Activated effector memory CD4-positive, alpha-beta T cell treated with anti-CD3 and anti-CD28 coated beads, Interleukin-2, amount 50 U/mL, for 16 hours (primary cell): ENCODE measurements at regions not wholly inside any gene's neighbourhood (a gene's known extent, or its start where the extent isn't known, plus 50 kb on each side); places are given as distances from the start of the nearest gene placed in this dataset.

ENCODE experiments used
- DNase-seq: peaks from one replicate; pipeline ENCODE4 v3.0.0-alpha.2; 2020

DNA sequence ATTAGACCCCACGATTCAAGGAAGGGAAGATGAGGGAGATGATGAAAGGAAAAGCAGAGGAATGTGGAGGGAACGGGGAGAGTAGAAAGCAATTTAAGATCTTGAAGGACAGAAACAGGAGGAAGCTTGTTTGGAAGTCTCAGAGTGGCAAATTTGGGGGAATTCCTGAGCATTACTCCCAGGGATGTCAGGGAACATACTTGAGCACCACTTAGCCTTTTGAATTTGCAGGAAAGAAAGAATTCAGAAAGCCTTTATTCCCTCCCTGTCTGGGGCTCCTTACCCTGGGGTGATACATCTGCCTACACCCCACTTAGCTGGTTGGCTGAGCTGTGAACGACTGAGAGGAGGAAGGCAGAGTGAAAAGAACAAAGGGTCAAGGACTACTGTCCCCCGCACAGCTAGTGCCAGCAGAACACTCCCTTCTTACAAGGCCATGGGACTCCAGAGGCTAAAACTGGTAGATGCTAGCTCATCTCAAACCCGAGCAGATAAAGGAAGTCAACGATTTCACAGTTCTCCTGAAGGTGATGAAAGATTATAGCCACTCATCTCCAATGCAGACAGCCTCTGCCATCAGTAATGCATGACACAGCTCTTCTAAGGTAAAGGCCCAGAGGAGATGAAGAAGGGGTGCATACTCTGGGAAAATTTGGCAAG lies 84.0 kb upstream of the AKIP1 start:
- DNase-seq = no peak

DNA sequence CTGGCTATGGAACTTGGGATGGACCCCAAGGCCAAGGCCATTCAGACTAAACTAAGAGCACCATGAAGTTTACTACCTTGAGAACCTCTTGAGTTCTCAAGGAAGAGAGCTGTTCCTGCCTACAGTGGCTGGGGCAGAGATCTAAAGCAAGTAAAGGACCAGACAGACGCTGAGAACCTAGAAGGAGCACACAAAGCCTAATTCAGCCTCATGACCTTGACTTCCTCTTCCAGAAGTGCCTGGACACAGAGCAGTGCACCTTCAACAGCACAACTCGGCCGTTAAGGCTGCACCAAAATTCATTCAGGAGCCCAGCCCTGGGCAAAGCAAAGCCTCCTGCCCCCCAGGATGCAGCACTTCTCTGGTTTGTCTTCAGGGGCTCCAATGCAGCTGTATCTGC lies 82.9 kb upstream of the AKIP1 start:
- no peak for DNase-seq

DNA sequence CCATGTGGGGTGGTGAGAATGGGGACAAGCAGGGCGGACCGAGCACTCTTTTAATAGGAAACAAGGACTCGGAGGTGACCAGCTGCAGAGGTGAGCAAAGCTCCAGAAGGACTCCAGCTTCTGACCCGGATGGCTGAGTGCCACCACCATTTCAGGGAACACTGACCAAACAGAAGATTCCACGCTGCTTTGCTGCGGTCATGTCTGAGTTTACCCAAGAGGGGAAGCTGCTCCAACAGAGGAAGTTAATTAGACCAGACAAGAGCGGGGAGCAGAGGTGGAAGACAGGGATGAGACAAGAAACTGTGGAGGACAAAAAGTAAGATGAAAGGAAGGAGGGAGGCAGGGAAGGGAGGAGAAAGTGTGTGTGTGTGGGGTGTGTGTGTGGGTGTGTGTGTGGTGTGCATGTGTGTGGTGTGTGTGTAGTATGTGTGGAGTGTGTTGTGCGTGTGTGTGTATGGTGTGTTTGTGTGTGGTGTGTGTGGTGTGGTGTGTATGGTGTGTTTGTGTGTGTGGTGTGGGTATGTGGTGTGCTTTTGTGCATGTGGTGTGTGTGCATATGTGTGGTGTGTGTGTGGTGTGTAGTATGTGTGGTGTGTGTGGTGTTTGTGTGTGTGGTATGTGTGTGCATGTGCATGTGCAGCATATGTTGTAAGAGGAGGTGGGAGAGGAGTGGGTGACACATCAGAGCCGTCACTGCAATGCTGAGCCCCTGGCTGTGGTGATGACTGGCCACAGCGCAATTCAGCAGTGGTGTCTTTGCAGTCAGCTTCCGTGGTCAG lies 82.2 kb upstream of the AKIP1 start:
- DNase-seq = no peak

DNA sequence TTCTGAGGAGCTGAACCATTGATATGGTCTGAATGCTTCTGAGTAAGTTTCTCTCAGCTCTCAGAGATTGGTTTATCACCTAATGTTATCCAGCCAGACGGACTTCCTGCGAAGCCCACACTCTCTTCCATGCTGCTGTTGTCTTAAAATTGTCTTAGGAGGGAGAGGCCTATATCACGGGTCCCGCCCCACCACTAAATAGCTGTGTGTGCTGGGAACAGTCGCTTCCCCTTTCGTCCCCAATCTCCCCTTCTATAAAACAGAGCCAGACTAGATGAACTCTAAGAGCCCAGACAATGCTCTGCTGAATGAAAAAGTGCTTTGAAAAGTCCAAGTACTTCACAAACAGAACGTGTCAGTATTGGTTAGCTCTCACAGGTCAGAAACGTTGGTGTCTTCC lies 81.4 kb upstream of the AKIP1 start:
- DNase-seq = no peak

DNA sequence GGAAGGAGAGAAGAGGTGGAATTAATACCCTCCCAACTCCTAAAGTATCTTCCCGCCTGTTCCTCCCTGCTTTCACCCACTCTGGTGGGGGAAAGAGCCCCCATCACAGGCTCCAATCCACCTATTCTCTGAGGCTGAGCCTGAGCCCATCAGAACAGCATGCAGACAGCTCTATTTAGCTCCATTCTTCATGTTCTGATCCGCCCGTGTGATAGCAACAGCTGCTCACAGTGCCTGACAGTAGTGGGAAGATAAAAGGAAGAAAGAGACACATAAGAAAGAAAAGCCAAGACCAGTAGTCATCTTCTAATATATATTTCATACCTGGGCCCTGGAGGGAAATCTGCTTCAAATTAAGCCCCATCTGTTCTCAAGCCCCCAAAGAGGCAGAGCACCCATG lies 80.3 kb upstream of the AKIP1 start:
- DNase-seq = no peak

DNA sequence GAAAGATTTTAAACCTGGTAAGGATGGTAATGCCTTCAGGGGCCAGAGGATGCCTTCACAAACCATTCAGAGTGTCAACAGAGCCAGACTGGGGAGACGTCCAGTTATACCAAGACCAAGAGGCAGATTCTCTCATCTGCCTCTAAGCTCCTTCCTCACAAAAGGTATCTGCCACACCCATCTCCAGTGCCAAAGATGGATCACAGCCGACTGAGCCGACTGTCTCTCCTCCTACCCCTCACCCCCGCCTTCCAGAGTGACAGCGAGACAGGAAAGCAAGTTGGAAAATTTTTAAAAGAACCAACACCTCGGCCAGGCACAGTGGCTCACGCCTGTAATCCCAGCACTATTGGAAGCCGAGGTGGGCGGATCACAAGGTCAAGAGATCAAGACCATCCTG lies 79.1 kb upstream of the AKIP1 start:
- no peak for DNase-seq

DNA sequence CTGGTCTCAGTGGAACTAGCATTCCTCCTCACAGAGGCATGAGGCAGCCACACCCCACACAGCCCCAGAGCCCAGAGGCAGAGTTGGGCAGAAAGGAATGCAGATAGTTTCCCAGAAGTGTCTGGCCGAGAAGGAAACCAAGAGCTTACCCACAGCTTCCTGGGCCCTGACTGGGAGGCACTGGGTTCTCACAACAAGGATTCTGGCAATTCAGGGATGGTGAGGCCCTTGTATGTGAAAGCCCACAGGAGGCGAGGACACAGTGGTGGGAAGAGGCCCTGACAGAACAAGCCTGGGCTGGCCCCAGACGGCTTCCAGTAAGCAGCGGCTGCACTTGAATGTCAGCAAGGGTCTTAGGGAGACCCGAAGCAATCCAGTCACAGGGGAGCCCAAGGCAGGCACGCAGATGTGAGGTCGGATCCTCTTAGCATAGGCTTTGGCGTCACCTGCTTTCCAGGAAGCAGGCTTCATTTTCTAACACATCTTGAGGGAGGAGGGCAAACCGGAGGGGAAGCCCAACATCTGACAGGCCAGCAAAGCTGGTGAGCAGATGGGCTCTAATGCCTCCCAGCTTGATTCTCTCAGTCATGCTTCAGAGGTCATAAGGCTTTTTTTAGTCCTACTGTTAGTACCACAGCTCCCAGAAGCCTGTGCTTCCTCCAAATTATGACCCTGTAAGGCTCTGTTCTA lies 78.3 kb upstream of the AKIP1 start:
- no peak for DNase-seq

DNA sequence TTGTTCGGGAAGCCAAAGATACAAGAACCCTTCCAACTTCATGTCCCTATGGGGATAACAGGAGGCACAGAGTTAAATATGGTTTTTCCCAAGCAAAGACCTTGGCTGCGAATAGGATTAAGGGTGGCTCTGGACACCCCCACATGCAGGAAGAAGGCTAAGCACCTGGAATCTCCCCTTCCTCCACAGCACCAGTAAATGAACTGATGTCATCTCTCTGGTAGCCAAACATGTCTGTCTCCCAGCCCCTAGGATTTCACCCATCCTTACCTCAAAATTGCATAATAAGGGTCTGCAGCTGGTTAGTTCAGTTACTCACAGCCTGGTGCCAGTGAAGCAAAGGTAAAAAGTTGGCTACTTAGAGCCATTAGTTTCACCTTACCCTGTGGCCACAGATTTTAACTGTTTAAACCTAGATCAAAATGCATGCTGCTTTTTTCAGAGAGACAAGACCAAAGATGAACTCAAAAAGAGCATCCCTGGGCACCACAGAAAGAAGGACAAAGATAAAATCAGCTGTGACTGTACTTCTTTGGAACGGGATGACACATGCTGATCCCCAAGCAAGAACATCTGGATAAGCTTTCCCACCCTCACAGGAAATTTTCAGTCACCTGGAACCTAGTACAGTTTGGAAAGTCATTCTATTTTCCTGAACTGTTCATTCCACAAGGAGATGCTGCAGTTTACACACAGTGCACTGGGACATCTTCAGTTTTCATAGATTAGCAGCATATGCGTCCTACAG lies 77.2 kb upstream of the AKIP1 start:
- no peak for DNase-seq

DNA sequence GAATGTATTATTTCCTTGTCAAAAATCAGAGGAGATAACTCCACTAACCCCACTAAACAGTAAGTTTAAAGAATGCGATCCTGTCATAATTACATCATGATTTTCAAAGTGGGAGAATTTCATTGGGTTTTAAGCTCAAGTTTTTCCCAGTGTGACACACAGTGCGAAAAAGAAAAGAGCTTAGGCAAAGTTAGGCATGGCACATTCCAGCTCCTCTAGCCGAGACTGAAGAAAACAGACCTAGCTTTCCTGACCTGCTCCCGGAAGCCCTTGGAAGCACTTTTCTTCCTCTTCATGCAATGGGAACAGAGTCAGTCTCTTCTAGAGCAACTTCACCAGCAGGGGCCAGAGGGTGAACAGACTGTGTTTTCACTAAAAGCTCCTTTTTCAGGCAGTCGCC lies 76.6 kb upstream of the AKIP1 start:
- DNase-seq = no peak

DNA sequence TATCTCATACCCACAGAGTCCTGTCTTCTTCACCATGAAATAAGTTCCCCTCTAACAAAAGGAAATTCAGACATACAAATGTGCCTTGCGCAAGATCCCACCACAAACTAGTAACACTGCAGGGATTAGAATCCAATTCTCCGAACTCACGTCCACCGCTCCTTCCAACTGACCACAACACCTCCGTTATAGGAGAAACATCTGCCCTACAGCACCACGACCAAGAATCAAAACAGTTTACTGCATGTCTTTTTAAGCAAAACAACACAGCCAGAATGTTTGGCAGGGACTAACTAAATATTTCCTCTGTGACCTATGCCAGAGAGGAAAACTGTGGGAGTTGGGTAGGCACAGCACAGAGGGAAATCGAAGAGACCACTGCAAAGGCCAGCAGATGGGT lies 72.7 kb upstream of the AKIP1 start:
- no peak for DNase-seq

DNA sequence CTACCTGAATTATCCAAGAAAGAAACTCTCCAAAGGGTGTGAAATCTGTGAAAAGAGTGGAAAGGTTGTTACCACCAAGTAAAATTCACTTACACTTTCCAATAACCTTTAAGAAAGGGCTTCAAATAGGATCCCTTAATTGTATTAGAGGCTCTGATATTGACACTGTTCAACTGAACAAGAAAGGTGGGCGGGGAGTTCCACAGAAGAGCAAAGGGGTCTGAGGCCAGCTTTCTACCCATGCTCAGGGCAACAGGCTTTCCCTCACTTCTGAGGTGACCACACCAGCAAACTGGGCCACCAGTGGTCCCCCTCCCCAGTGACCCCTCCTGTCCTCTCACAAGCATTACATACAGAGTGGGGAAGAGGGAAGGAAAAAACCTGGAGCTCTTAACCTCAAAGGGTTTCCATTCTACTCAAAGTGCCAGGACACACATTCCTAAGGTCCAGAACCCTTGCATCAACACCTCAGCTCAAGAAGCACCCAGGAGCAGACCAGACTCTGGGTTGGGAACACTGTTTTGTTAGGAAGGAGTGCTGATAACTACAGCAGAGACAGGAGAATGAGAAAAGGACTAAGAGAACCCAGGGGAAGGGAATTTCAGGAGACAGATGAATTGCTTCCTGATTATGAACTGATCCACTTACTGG lies 71.6 kb upstream of the AKIP1 start:
- DNase-seq = no peak

DNA sequence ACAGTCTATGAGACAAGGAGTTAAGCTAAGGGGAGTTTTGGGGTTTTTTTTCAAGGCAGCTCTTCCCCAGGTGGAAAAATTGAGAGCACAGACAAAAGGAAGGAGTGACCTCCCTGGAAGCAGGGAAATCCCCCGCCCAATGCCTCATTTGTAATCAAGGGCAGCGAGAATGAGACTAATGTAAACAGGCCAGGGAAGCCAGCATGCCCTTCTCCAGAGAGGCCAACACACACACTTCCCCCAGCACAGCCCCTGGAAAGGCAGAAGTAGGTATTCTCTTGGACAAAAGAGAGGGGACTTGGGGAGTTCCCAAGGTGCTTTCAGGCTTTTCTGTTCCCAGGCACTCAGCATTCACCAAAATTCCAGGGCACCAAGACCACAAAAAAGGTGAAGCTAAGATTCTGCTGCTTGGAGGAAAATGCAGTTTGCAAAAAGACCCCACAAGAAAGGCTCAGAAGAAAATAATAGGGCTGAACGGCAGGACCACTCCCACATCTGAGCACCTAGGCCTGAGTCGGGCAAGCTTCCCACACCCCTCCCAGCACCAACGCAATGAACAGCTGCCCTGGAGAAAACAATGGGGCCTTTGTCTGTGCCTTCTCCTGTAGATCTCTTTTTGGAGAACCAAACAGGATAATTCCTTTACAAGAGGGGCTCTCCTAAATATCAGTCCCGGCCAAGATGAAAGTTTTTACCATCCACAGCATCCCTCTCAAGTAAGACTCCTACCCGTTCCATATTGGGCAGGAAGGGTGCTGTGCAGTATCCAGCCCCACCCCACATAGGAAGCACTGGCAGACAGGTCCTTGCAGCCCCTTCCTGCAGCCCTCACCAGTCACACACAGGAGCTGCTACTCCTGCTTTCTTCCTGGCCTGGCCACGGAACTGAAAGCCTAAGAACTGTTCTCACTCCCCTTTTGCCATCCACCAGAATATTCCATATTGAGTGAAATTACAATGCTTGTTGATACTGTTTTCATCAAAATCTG lies 70.7 kb upstream of the AKIP1 start:
- no peak for DNase-seq

DNA sequence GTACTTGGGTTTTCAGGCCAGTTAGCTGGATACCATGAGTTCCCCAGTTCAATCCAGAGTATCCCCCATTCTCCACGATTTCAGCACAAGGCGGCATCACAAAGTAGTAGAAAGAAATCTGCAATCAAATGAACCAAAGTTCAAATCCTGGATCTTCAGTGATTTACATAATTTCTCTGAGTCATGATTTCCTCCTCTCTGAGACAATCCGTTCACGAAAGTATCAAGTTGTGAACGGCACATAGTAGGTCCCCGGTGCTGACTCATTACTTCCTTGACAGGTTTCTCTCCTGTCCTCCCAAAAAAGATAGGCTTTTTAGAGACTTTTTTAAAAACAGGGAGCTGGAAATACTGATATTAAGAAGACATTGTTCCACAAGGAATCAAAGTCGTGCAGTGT lies 69.1 kb upstream of the AKIP1 start:
- no peak for DNase-seq

DNA sequence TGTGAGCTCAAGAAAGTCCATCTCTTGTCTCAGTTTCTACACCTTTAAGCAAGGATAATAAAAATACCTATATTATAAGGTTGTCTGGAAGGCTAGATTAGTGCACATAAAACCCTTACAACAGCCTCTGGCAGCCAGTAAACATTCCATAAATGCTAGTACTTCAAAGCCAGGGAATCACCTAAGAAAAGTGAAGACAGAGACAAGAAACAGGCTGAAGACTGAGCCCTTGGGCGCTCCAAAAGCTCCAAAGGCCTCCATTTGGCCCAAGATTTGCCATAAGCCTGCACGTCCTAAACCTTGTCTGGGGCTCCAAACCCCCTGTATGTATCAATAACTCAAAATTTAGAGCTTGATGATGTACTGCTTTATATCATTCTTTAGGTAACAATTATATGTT lies 52.2 kb upstream of the AKIP1 start:
- DNase-seq = no peak
